G401.6 (cell line): ENCODE measurements at regions not wholly inside any gene's neighbourhood (a gene's known extent, or its start where the extent isn't known, plus 50 kb on each side); places are given as distances from the start of the nearest gene placed in this dataset.

Source experiments
- FAIRE-seq: peaks from 2 replicates; lab custom pipeline; 2012; peaks lifted over from hg19 to GRCh38; lab: Jason Lieb, UNC

- no peak for FAIRE-seq
Observed at GRCh38 chr13:78004821-78005220, 86.2 kb upstream of the EDNRB start.

- FAIRE-seq = no peak
Observed at GRCh38 chr13:77999746-78000145, 81.1 kb upstream of the EDNRB start.

- no peak for FAIRE-seq
Observed at GRCh38 chr13:77994166-77994565, 75.5 kb upstream of the EDNRB start.

- FAIRE-seq = no peak
Observed at GRCh38 chr13:77991003-77991402, 72.4 kb upstream of the EDNRB start.

- no peak for FAIRE-seq
Observed at GRCh38 chr13:77989281-77989680, 70.7 kb upstream of the EDNRB start.

- FAIRE-seq = no peak
Observed at GRCh38 chr13:77988355-77988754, 69.7 kb upstream of the EDNRB start.

GRCh38 chr13:77986713-77987112, 68.1 kb upstream of the EDNRB start:
- FAIRE-seq = no peak

GRCh38 chr13:77985866-77986636, 67.4 kb upstream of the EDNRB start:
- FAIRE-seq = no peak

GRCh38 chr13:77981281-77981881, 62.8 kb upstream of the EDNRB start:
- FAIRE-seq = no peak

- FAIRE-seq = no peak
Observed at GRCh38 chr13:77980592-77980991, 62.0 kb upstream of the EDNRB start.

GRCh38 chr13:77979721-77980385, 61.2 kb upstream of the EDNRB start:
- no peak for FAIRE-seq

GRCh38 chr13:77975358-77976042, 56.9 kb upstream of the EDNRB start:
- FAIRE-seq = no peak

- no peak for FAIRE-seq
Observed at GRCh38 chr13:77969299-77969698, 50.7 kb upstream of the EDNRB start.
